ENCODE measurements at regions not wholly inside any gene's neighbourhood (a gene's known extent, or its start where the extent isn't known, plus 50 kb on each side); places are given as distances from the start of the nearest gene placed in this dataset.
"Not testable (repeated sequence)": the region's sequence is repeated elsewhere in the genome, so short reads cannot be mapped to it uniquely, and the experiment has no call there.

DNA sequence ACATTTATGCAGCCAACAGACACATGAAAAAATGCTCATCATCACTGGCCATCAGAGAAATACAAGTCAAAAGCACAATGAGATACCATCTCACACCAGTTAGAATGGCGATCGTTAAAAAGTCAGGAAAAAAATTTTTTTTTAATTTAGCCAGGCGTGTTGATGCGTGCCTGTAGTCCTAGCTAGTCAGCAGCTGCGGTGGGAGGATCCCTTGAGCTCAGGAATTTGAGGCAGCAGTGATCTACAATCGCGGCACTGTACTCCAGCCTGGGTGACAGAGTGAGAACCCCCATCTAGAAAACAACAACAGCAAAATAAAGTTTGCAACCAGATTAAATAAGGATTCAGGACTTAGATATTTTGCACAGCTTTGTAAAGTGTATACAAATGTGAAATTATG is 65.7 kb upstream of the ALG13 start:
- ATAC-seq (ENCODE audit: low read depth): no peak
- no peak for DNase-seq
- Mint-ChIP-seq H3K4me1 (no peaks in the 10 kb centered on the region), H3K27ac (no peak overlapping the region), H3K27me3 (no peaks in the 10 kb centered on the region), H3K4me3 (no peak overlapping the region), H3K9me3 (no peaks in the 10 kb centered on the region), H3K36me3 (ENCODE audit: low read depth) (no peaks in the 10 kb centered on the region)
- intact Hi-C loops (cut with micrococcal nuclease): no loop called here
- POLR2A ChIA-PET: no interaction called here
- CTCF ChIA-PET: no interaction called here
- TF ChIP-seq, protein P1, sequence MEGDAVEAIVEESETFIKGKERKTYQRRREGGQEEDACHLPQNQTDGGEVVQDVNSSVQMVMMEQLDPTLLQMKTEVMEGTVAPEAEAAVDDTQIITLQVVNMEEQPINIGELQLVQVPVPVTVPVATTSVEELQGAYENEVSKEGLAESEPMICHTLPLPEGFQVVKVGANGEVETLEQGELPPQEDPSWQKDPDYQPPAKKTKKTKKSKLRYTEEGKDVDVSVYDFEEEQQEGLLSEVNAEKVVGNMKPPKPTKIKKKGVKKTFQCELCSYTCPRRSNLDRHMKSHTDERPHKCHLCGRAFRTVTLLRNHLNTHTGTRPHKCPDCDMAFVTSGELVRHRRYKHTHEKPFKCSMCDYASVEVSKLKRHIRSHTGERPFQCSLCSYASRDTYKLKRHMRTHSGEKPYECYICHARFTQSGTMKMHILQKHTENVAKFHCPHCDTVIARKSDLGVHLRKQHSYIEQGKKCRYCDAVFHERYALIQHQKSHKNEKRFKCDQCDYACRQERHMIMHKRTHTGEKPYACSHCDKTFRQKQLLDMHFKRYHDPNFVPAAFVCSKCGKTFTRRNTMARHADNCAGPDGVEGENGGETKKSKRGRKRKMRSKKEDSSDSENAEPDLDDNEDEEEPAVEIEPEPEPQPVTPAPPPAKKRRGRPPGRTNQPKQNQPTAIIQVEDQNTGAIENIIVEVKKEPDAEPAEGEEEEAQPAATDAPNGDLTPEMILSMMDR (IDR thresholded peaks at IDR 0.05): no peak

DNA sequence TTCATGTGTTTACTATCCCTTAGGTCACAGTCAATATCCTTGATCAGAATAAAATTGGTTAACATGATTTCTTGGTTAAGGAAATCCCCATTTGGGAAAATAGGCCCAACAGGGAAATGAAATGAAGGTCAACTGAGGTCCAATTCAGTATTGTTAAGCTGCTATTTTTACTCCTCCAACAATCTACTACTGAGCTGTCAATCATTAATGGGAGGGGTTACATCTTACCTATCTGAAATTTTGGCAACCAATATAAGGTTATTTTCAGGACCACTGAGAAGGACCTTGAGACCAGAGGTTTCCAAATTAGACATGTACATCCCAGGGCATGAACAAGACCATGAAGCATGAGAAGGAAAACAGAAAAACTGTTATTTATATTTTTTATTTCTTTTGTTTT is 64.2 kb upstream of the ALG13 start:
- no peak overlapping the region for H3K27ac Mint-ChIP-seq
- no peaks in the 10 kb centered on the region for H3K36me3 Mint-ChIP-seq (ENCODE audit: low read depth)
- H3K27me3 Mint-ChIP-seq: no peaks in the 10 kb centered on the region
- CTCF ChIA-PET: no interaction called here
- DNase-seq (no peak), ATAC-seq (ENCODE audit: low read depth) (no peak)
- intact Hi-C loops (cut with micrococcal nuclease): no loop called here
- peaks cover 5% of the 10 kb centered on the region for H3K9me3 Mint-ChIP-seq
- no peak overlapping the region for H3K4me3 Mint-ChIP-seq
- no peaks in the 10 kb centered on the region for H3K4me1 Mint-ChIP-seq
- TF ChIP-seq, protein P1 (IDR thresholded peaks at IDR 0.05): no peak
- POLR2A ChIA-PET: no interaction called here

DNA sequence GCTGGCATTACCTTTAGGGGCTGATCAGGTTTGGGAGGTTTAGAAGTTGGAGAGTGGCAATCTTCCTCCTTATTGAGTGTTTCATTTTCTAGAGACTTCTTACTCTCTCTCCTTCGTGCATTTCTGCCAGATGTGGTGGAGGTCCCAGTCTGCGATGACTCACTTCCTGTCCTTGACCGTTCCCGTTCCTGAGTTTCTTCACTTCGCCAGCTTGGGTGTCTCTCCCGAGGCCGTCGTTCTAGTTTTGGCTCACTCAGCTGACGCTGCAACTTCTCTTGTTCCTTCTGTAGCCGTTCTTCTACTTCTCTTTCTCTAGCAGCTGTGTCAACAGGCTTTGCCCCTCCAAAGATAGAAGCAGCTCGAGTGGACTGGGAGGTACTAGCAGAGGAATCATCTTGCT is 60.9 kb upstream of the ALG13 start:
- H3K4me1 Mint-ChIP-seq; POLR2A ChIA-PET; CTCF ChIA-PET; DNase-seq; H3K4me3 Mint-ChIP-seq; H3K36me3 Mint-ChIP-seq (ENCODE audit: low read depth); H3K27ac Mint-ChIP-seq; ATAC-seq (ENCODE audit: low read depth); H3K27me3 Mint-ChIP-seq; intact Hi-C loops (cut with micrococcal nuclease); H3K9me3 Mint-ChIP-seq: not testable (repeated sequence)

DNA sequence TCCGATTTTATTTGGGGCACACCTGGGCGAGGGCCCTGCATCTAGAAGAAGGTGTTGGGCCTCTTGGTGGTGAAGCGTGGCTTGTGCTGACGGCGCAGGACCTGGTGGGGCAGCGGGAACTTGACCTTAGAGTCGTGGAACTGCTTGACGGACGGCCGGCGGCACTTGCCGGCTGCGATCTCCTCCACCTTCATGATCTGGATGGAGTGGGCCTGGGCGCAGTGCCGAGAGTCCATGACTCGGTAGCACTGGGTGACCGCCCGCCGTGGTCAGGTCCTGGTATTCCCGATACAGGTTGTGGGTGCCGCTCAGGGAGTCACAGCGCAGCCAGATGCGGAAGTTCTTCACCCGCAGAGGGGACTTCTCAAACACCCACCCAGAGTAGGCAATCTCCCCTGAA is 56.8 kb upstream of the ALG13 start:
- no peaks in the 10 kb centered on the region for H3K36me3 Mint-ChIP-seq (ENCODE audit: low read depth)
- POLR2A ChIA-PET: no interaction called here
- no peak for ATAC-seq (ENCODE audit: low read depth)
- CTCF ChIA-PET: no interaction called here
- no peak for DNase-seq
- peaks cover 5% of the 10 kb centered on the region for H3K9me3 Mint-ChIP-seq
- H3K27me3 Mint-ChIP-seq: no peaks in the 10 kb centered on the region
- intact Hi-C loops (cut with micrococcal nuclease): no loop called here
- no peak overlapping the region for H3K4me3 Mint-ChIP-seq
- no peaks in the 10 kb centered on the region for H3K4me1 Mint-ChIP-seq
- TF ChIP-seq, protein P1 (IDR thresholded peaks at IDR 0.05): no peak
- H3K27ac Mint-ChIP-seq: no peak overlapping the region

DNA sequence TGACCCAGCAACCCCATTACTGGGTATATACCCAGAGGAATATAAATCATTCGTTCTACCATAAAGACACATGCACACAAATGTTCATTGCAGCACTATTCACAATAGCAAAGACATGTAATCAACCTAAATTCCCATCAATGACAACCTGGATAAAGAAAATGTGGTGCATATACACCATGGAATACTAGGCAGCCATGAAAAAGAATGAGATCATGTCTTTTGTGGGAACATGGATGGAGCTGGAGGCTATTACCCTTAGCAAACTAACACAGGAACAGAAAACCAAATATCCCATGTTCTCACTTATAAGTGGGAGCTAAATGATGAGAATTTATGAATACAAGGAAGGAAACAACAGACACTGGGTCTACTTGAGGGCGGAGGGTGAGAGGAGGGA is 53.7 kb upstream of the ALG13 start:
- H3K4me1 Mint-ChIP-seq; H3K4me3 Mint-ChIP-seq; POLR2A ChIA-PET; H3K9me3 Mint-ChIP-seq; DNase-seq; H3K36me3 Mint-ChIP-seq (ENCODE audit: low read depth); H3K27ac Mint-ChIP-seq; CTCF ChIA-PET; intact Hi-C loops (cut with micrococcal nuclease); ATAC-seq (ENCODE audit: low read depth); H3K27me3 Mint-ChIP-seq: not testable (repeated sequence)
